ENCODE measurements at regions not wholly inside any gene's neighbourhood (a gene's known extent, or its start where the extent isn't known, plus 50 kb on each side); places are given as distances from the start of the nearest gene placed in this dataset.
"Not testable (repeated sequence)": the region's sequence is repeated elsewhere in the genome, so short reads cannot be mapped to it uniquely, and the experiment has no call there.

- DNase-seq (ENCODE audit: low read depth), result no peak
These were observed 493.5 kb downstream of the SETD4 start for GRCh38 chr21:35566874-35567273.

- DNase-seq (ENCODE audit: low read depth), result peak; percentile 98
These were observed 495.1 kb downstream of the SETD4 start for GRCh38 chr21:35565204-35565611.

- DNase-seq (ENCODE audit: low read depth), result peak; percentile 99
These were observed 496.4 kb downstream of the SETD4 start for GRCh38 chr21:35563885-35564451.

- DNase-seq (ENCODE audit: low read depth), result no peak
These were observed 497.4 kb downstream of the SETD4 start for GRCh38 chr21:35562876-35563275.

GRCh38 chr21:35561116-35561515 lies 499.2 kb downstream of the SETD4 start:
- DNase-seq (ENCODE audit: low read depth), result no peak

GRCh38 chr21:35559829-35560225 lies 500.5 kb downstream of the SETD4 start:
- peak; percentile 59 for DNase-seq (ENCODE audit: low read depth)

GRCh38 chr21:35559128-35559828 lies 501.0 kb downstream of the SETD4 start:
- DNase-seq (ENCODE audit: low read depth), result peak; percentile 96

- DNase-seq (ENCODE audit: low read depth), result no peak
These were observed 503.8 kb downstream of the SETD4 start for GRCh38 chr21:35556536-35556935.

GRCh38 chr21:35552483-35552882 lies 503.4 kb upstream of the RUNX1 start:
- not testable (repeated sequence) for DNase-seq (ENCODE audit: low read depth)

- peak; percentile 67 for DNase-seq (ENCODE audit: low read depth)
These were observed 500.0 kb upstream of the RUNX1 start for GRCh38 chr21:35548904-35549615.

GRCh38 chr21:35547946-35548774 lies 499.1 kb upstream of the RUNX1 start:
- peak; percentile 80 for DNase-seq (ENCODE audit: low read depth)

- DNase-seq (ENCODE audit: low read depth), result no peak
These were observed 494.6 kb upstream of the RUNX1 start for GRCh38 chr21:35543746-35544145.

- no peak for DNase-seq (ENCODE audit: low read depth)
These were observed 492.0 kb upstream of the RUNX1 start for GRCh38 chr21:35540950-35541638.

GRCh38 chr21:35538386-35538785 lies 489.3 kb upstream of the RUNX1 start:
- DNase-seq (ENCODE audit: low read depth), result no peak

GRCh38 chr21:35537604-35538003 lies 488.5 kb upstream of the RUNX1 start:
- no peak for DNase-seq (ENCODE audit: low read depth)

- no peak for DNase-seq (ENCODE audit: low read depth)
These were observed 484.8 kb upstream of the RUNX1 start for GRCh38 chr21:35533893-35534292.

GRCh38 chr21:35530766-35531165 lies 481.7 kb upstream of the RUNX1 start:
- DNase-seq (ENCODE audit: low read depth), result no peak

- DNase-seq (ENCODE audit: low read depth), result peak; percentile 32
These were observed 480.2 kb upstream of the RUNX1 start for GRCh38 chr21:35529171-35529863.

GRCh38 chr21:35528116-35529042 lies 479.3 kb upstream of the RUNX1 start:
- DNase-seq (ENCODE audit: low read depth), result peak; percentile 28

GRCh38 chr21:35527358-35527757 lies 478.3 kb upstream of the RUNX1 start:
- DNase-seq (ENCODE audit: low read depth), result no peak
